GM23338 (cell line): ENCODE measurements at regions not wholly inside any gene's neighbourhood (a gene's known extent, or its start where the extent isn't known, plus 50 kb on each side); places are given as distances from the start of the nearest gene placed in this dataset.

Source experiments
- ATAC-seq: fragments of 200-7000 bp; cut with Tn5 transposase; 3 replicates; pipeline ENCODE4 v1.9.1; 2020
- DNase-seq: peaks from one replicate; pipeline ENCODE4 v3.0.0-alpha.2; 2015; ENCODE audit warnings: low spot score
- H2AFZ ChIP-seq: fragments of 200-600 bp; sonication (generic); 2 replicates; pipeline ENCODE4 v1.8.0; 2016; ENCODE audit warnings: antibody characterized with exemption, mild to moderate bottlenecking, moderate library complexity
- H3F3A ChIP-seq: fragments of 200-600 bp; sonication (generic); replicated peaks from 2 replicates; pipeline ENCODE4 v1.8.0; 2017; ENCODE audit warnings: antibody characterized with exemption, mixed run types, low read depth
- H3K27ac ChIP-seq: fragments of 200-600 bp; sonication (generic); 2 replicates; pipeline ENCODE4 v1.6.1; 2016; ENCODE audit warnings: low read depth
- H3K27me3 ChIP-seq: fragments of 200-600 bp; sonication (generic); 2 replicates; pipeline ENCODE4 v1.8.0; 2016; ENCODE audit warnings: mild to moderate bottlenecking, mixed run types, moderate library complexity; ENCODE audit not compliant: insufficient read depth
- H3K36me3 ChIP-seq: fragments of 200-600 bp; sonication (generic); 2 replicates; pipeline ENCODE4 v1.8.0; 2016; ENCODE audit warnings: mild to moderate bottlenecking; ENCODE audit not compliant: insufficient read depth
- H3K4me1 ChIP-seq: fragments of 200-600 bp; sonication (generic); 2 replicates; pipeline ENCODE4 v1.8.0; 2016; ENCODE audit warnings: mild to moderate bottlenecking, moderate library complexity; ENCODE audit not compliant: insufficient read depth
- H3K4me2 ChIP-seq: fragments of 200-600 bp; sonication (generic); 2 replicates; pipeline ENCODE4 v1.7.1; 2017; ENCODE audit warnings: mixed run types
- H3K4me3 ChIP-seq: fragments of 200-600 bp; sonication (generic); 2 replicates; pipeline ENCODE4 v1.6.1; 2016; ENCODE audit warnings: mixed run types
- H3K79me2 ChIP-seq: fragments of 200-600 bp; sonication (generic); replicated peaks from 2 replicates; pipeline ENCODE4 v1.8.0; 2017; ENCODE audit warnings: mild to moderate bottlenecking; ENCODE audit not compliant: insufficient read depth
- H3K9me2 ChIP-seq: fragments of 200-600 bp; sonication (generic); 2 replicates; pipeline ENCODE4 v1.8.0; 2017; ENCODE audit not compliant: insufficient read depth
- H4K20me1 ChIP-seq: fragments of 200-600 bp; sonication (generic); replicated peaks from 2 replicates; pipeline ENCODE4 v1.8.0; 2017; ENCODE audit warnings: mild to moderate bottlenecking; ENCODE audit not compliant: insufficient read depth
- H3K27ac Mint-ChIP-seq: 2 replicates; pipeline ENCODE4 v1.8.0; 2020; ENCODE audit warnings: inconsistent platforms, mild to moderate bottlenecking, moderate library complexity, mixed read lengths
- H3K27me3 Mint-ChIP-seq: 3 replicates; pipeline ENCODE4 v1.8.0; 2022; ENCODE audit warnings: low read depth, mild to moderate bottlenecking, moderate library complexity, mixed read lengths, inconsistent platforms; ENCODE audit not compliant: insufficient read depth, poor library complexity
- H3K36me3 Mint-ChIP-seq: 3 replicates; pipeline ENCODE4 v1.8.0; 2021; ENCODE audit warnings: low read depth, mild to moderate bottlenecking, inconsistent platforms, moderate library complexity, mixed read lengths
- H3K4me1 Mint-ChIP-seq: 3 replicates; pipeline ENCODE4 v1.8.0; 2020; ENCODE audit warnings: mild to moderate bottlenecking, inconsistent platforms, mixed read lengths
- H3K4me3 Mint-ChIP-seq: 3 replicates; pipeline ENCODE4 v1.8.0; 2021; ENCODE audit warnings: moderate library complexity, mild to moderate bottlenecking, inconsistent platforms, mixed read lengths
- H3K9me3 Mint-ChIP-seq: 3 replicates; pipeline ENCODE4 v1.8.0; 2020; ENCODE audit warnings: moderate library complexity, mild to moderate bottlenecking, inconsistent platforms, mixed read lengths
- EZH2phosphoT487 ChIP-seq: fragments of 200-600 bp; sonication (generic); IDR thresholded peaks from one replicate; pipeline ENCODE4 v1.8.1; 2018; ENCODE audit warnings: antibody characterized with exemption; ENCODE audit not compliant: unreplicated experiment
- JUNB ChIP-seq: IDR thresholded peaks from one replicate; pipeline ENCODE4 v1.6.1; 2016; ENCODE audit warnings: antibody characterized with exemption; ENCODE audit not compliant: unreplicated experiment
- POLR2AphosphoS5 ChIP-seq: IDR thresholded peaks from 2 replicates; pipeline ENCODE4 v1.6.1; 2016; ENCODE audit warnings: antibody characterized with exemption, low read depth
- STAT1 ChIP-seq: IDR thresholded peaks from one replicate; pipeline ENCODE4 v1.6.1; 2016; ENCODE audit warnings: antibody characterized with exemption; ENCODE audit not compliant: unreplicated experiment
- ZNF114 ChIP-seq: fragments of 250-450 bp; sonication (Bioruptor Pico); IDR thresholded peaks from 2 replicates; pipeline ENCODE4 v1.5.0; 2020; ENCODE audit warnings: mild to moderate bottlenecking, moderate library complexity
- ZNF331 ChIP-seq: fragments of 250-450 bp; sonication (Bioruptor Pico); IDR thresholded peaks from 2 replicates; pipeline ENCODE4 v1.5.0; 2020; ENCODE audit warnings: low read depth, mild to moderate bottlenecking, moderate library complexity
- ZNF462 ChIP-seq: fragments of 250-450 bp; sonication (Bioruptor Pico); IDR thresholded peaks from 2 replicates; pipeline ENCODE4 v1.5.0; 2020; ENCODE audit warnings: mild to moderate bottlenecking, moderate library complexity
- TF ChIP-seq, protein P1 (sequence below), 2 experiments: fragments of 200-600 bp in 1 of 2; sonication (generic) in 1 of 2; conservative IDR thresholded peaks; 2 replicates each; pipeline versions ENCODE4 v1.5.1 to v1.6.1; 2016 to 2017; ENCODE audit warnings: antibody characterized with exemption in 2 of 2, low read depth in 2 of 2, mild to moderate bottlenecking in 2 of 2, moderate library complexity in 1 of 2
- TF ChIP-seq, protein P2 (sequence below): IDR thresholded peaks from 2 replicates; pipeline ENCODE4 v1.6.1; 2016; ENCODE audit warnings: antibody characterized with exemption

GRCh38 chr12:46480316-46480715 lies 107.7 kb upstream of the SLC38A2 start (continued):
- TF ChIP-seq, protein P1, sequence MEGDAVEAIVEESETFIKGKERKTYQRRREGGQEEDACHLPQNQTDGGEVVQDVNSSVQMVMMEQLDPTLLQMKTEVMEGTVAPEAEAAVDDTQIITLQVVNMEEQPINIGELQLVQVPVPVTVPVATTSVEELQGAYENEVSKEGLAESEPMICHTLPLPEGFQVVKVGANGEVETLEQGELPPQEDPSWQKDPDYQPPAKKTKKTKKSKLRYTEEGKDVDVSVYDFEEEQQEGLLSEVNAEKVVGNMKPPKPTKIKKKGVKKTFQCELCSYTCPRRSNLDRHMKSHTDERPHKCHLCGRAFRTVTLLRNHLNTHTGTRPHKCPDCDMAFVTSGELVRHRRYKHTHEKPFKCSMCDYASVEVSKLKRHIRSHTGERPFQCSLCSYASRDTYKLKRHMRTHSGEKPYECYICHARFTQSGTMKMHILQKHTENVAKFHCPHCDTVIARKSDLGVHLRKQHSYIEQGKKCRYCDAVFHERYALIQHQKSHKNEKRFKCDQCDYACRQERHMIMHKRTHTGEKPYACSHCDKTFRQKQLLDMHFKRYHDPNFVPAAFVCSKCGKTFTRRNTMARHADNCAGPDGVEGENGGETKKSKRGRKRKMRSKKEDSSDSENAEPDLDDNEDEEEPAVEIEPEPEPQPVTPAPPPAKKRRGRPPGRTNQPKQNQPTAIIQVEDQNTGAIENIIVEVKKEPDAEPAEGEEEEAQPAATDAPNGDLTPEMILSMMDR (conservative IDR thresholded peaks at IDR 0.05; ENCODE audit: low read depth in 2 of 2) = no peak
- no peak for TF ChIP-seq POLR2AphosphoS5

GRCh38 chr12:46478123-46478522 lies 105.5 kb upstream of the SLC38A2 start:
- Histone ChIP-seq H3K4me1 (peaks cover 19% of the 10 kb centered on the region), H3F3A (no peaks in the 10 kb centered on the region), H3K79me2 (no peaks in the 10 kb centered on the region), H3K27ac (no peak overlapping the region), H4K20me1 (no peaks in the 10 kb centered on the region), H3K36me3 (no peaks in the 10 kb centered on the region), H2AFZ (no peak overlapping the region), H3K4me2 (no peak overlapping the region), H3K9me2 (no peaks in the 10 kb centered on the region), H3K4me3 (no peak overlapping the region), H3K27me3 (no peaks in the 10 kb centered on the region)
- no peak for DNase-seq
- no peak for TF ChIP-seq ZNF114
- TF ChIP-seq ZNF331 = no peak
- no peak for TF ChIP-seq JUNB
- TF ChIP-seq, protein P1 (conservative IDR thresholded peaks at IDR 0.05; ENCODE audit: low read depth in 2 of 2) = no peak
- TF ChIP-seq EZH2phosphoT487 = no peak
- TF ChIP-seq STAT1 = no peak
- no peak for TF ChIP-seq ZNF462 (CRISPR knock-in tag)
- TF ChIP-seq, protein P2, sequence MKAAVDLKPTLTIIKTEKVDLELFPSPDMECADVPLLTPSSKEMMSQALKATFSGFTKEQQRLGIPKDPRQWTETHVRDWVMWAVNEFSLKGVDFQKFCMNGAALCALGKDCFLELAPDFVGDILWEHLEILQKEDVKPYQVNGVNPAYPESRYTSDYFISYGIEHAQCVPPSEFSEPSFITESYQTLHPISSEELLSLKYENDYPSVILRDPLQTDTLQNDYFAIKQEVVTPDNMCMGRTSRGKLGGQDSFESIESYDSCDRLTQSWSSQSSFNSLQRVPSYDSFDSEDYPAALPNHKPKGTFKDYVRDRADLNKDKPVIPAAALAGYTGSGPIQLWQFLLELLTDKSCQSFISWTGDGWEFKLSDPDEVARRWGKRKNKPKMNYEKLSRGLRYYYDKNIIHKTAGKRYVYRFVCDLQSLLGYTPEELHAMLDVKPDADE = no peak
- no peak for ATAC-seq
- Mint-ChIP-seq H3K4me1 (peaks cover 17% of the 10 kb centered on the region), H3K27ac (no peak overlapping the region), H3K4me3 (no peak overlapping the region), H3K36me3 (peaks cover 9% of the 10 kb centered on the region; the same call in 2 of the 3 replicates), H3K9me3 (no peaks in the 10 kb centered on the region), H3K27me3 (no peaks in the 10 kb centered on the region)
